ENCODE measurements at regions not wholly inside any gene's neighbourhood (a gene's known extent, or its start where the extent isn't known, plus 50 kb on each side); places are given as distances from the start of the nearest gene placed in this dataset.

DNA sequence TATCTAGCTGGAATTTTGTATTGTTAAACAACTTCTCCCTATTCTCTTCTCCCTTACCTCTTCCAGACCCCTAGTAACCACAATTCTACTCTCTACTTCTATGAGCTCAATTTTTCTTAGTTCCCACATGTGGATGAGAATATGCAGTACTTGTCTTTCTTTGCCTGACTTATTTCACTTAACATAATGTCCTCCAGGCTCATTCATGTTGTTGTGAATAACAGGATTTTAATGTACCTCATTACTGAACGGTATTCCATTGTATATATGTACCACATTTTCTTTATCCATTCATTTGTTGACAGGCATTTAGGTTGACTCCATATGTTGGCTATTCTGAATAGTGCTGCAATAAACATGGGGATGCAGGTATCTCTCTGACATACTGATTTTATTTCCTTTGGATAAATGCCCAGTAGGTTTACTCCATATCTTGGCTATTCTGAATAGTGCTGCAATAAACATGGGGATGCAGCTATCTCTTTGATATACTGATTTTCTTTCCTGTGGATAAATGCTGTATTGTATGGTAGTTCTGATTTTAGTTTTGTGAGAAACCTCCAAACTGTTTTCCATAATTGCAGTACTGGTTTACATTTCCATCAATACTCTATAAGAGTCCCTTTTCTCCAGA is 116.0 kb upstream of the INHBA start:
- intact Hi-C loops (cut with DNase I) = no loop called here
- TF ChIP-seq, protein P1, sequence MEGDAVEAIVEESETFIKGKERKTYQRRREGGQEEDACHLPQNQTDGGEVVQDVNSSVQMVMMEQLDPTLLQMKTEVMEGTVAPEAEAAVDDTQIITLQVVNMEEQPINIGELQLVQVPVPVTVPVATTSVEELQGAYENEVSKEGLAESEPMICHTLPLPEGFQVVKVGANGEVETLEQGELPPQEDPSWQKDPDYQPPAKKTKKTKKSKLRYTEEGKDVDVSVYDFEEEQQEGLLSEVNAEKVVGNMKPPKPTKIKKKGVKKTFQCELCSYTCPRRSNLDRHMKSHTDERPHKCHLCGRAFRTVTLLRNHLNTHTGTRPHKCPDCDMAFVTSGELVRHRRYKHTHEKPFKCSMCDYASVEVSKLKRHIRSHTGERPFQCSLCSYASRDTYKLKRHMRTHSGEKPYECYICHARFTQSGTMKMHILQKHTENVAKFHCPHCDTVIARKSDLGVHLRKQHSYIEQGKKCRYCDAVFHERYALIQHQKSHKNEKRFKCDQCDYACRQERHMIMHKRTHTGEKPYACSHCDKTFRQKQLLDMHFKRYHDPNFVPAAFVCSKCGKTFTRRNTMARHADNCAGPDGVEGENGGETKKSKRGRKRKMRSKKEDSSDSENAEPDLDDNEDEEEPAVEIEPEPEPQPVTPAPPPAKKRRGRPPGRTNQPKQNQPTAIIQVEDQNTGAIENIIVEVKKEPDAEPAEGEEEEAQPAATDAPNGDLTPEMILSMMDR (IDR thresholded peaks at IDR 0.05) = no peak
- TF ChIP-seq POLR2A (IDR thresholded peaks at IDR 0.05) = no peak
- TF ChIP-seq EP300 (IDR thresholded peaks at IDR 0.05) = no peak
- Histone ChIP-seq H3K27ac (no peak overlapping the region), H3K27me3 (no peaks in the 10 kb centered on the region), H3K9me3 (no peaks in the 10 kb centered on the region), H3K4me3 (no peak overlapping the region), H3K4me1 (ENCODE audit: insufficient read depth) (peaks cover 6% of the 10 kb centered on the region), H3K36me3 (no peaks in the 10 kb centered on the region)
- DNase-seq = no peak
- WGBS, 3 donors = 73 to 88% (median 80%) methylated on average over 1 of the region's 1 CpG

DNA sequence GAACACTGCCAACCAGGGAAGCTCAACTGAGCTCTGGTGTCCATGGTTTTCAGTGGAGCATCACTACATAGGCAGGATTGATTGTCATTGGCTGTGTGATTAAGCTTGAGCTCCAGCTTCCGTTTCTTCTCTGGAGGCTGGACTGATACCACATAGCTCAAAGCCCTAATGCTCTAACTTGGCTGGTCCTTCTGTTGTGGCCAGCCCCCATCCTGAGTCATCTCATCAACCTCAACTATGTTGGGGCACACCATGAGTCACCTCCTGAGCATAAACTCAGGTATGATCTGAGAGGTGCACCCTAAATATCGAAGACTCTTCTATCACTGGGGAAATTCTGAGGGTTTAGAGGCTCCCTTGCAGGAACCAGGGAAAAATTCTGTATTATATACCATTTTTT is 114.5 kb upstream of the INHBA start:
- Histone ChIP-seq H3K36me3 (no peaks in the 10 kb centered on the region), H3K4me3 (no peak overlapping the region), H3K27ac (no peak overlapping the region), H3K27me3 (no peaks in the 10 kb centered on the region), H3K4me1 (ENCODE audit: insufficient read depth) (peaks cover 2% of the 10 kb centered on the region), H3K9me3 (no peaks in the 10 kb centered on the region)
- intact Hi-C loops (cut with DNase I) = no loop called here
- DNase-seq = no peak
- no peak for TF ChIP-seq POLR2A (IDR thresholded peaks at IDR 0.05)
- no peak for TF ChIP-seq EP300 (IDR thresholded peaks at IDR 0.05)
- TF ChIP-seq, protein P1 (IDR thresholded peaks at IDR 0.05) = no peak
- 81 to 82% (median 81%) methylated on average over 2 of the region's 2 CpGs for WGBS, 3 donors

DNA sequence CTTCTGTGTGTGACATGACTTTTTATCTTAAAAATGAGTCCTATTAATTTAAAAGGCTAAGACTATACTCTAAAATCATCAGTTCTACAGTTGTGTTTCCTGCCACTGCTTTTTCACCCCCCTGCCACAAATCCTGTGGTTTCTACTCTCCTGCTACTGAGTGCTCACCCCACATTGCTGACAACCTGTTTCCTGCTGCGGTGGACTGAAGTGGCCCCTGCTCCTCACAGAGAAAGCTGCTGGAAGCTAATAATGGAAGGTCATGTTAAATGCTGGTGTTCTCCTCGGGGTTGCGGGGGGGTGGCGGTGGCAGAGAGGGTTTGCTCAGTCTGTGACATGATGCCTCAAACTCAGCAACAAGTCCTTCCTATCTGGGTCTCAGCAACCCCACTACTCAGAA is 113.2 kb upstream of the INHBA start:
- H3K27me3 ChIP-seq = no peaks in the 10 kb centered on the region
- intact Hi-C loops (cut with DNase I) = no loop called here
- TF ChIP-seq EP300 (IDR thresholded peaks at IDR 0.05) = no peak
- TF ChIP-seq POLR2A (IDR thresholded peaks at IDR 0.05) = no peak
- TF ChIP-seq, protein P1 (IDR thresholded peaks at IDR 0.05) = no peak
- no peaks in the 10 kb centered on the region for H3K4me1 ChIP-seq (ENCODE audit: insufficient read depth)
- WGBS, 3 donors = 78 to 88% (median 81%) methylated on average over 4 of the region's 4 CpGs
- no peaks in the 10 kb centered on the region for H3K9me3 ChIP-seq
- no peaks in the 10 kb centered on the region for H3K36me3 ChIP-seq
- no peak overlapping the region for H3K4me3 ChIP-seq
- H3K27ac ChIP-seq = no peak overlapping the region
- no peak for DNase-seq

DNA sequence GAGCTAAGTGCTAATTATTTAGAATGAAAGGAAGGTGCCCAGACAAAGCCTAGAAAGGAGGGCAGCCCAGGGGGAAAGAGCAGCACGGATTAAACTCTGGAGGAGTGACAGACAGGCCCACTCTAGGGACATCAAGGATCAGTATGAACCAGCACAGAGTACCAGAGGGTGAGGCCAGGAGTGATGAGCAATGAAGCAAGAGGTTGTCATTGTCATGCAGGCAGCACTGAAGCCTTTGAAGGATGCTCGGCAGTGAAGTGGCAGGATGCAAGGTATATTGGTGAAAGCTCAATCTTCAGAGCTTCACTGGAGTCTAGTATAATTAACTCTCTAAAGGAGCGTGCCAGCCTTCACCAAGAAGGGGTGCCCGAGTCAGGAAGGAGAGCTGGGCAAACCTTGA is 112.0 kb upstream of the INHBA start:
- Histone ChIP-seq H3K4me1 (ENCODE audit: insufficient read depth) (no peaks in the 10 kb centered on the region), H3K36me3 (no peaks in the 10 kb centered on the region), H3K4me3 (no peak overlapping the region), H3K9me3 (no peaks in the 10 kb centered on the region), H3K27ac (no peak overlapping the region), H3K27me3 (no peaks in the 10 kb centered on the region)
- 82 to 93% (median 88%) methylated on average over 4 of the region's 4 CpGs for WGBS, 3 donors
- no peak for DNase-seq
- intact Hi-C loops (cut with DNase I) = loop anchor here in 1 of 4 donors (5.0 kb wide), 1 partner anchor 1678 kb away; the partner anchor contains the start of gene SUGCT
- TF ChIP-seq POLR2A (IDR thresholded peaks at IDR 0.05) (no peak), EP300 (IDR thresholded peaks at IDR 0.05) (no peak)
- TF ChIP-seq, protein P1 (IDR thresholded peaks at IDR 0.05) = no peak

Measured in ovary (tissue), 7 donors.